Esophagus muscularis mucosa (tissue), 3 donors: ENCODE measurements at regions not wholly inside any gene's neighbourhood (a gene's known extent, or its start where the extent isn't known, plus 50 kb on each side); places are given as distances from the start of the nearest gene placed in this dataset.

Experiments used
- POLR2A ChIP-seq: fragments of 450-650 bp; IDR thresholded peaks from one replicate; pipeline ENCODE4 v1.6.1; 2017; ENCODE audit warnings: antibody characterized with exemption, moderate library complexity, mild to moderate bottlenecking, low read depth
- POLR2AphosphoS5 ChIP-seq, 2 donors: sonication (generic); formaldehyde crosslinking; IDR thresholded peaks; one replicate each; pipeline ENCODE4 v1.6.1; 2017; ENCODE audit warnings: antibody characterized with exemption in 2 of 2
- TF ChIP-seq, protein P1 (sequence below), 3 experiments: fragments of 200-600 bp in 2 of 3; fragments of 450-650 bp in 1 of 3; sonication (generic) in 2 of 3; IDR thresholded peaks; one replicate each; pipeline ENCODE4 v1.5.1; 2017 to 2019; ENCODE audit warnings: antibody characterized with exemption in 3 of 3, mild to moderate bottlenecking in 2 of 3, moderate library complexity in 1 of 3

DNA sequence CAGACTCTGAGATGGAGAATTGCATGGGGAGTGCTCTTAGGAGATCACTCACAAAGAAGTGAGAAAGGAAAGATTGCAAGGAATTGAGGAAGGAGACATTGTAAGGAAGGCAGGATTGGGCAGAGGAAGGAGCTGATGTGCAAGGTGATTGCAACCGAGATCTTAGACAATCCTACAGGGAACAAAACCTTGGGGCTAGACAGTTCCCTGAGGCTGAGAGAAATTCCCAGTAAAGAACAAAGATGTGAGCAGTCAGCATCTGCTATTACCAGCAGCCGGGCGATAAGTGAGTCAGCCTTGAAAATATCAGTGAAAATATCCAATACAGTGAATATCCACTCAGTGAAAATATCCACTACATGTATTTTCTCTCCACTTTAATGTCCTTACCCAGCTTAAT lies 143.6 kb upstream of the TBC1D5 start:
- no peak for TF ChIP-seq POLR2A
- no peak for TF ChIP-seq POLR2AphosphoS5 (IDR thresholded peaks at IDR 0.05)
- TF ChIP-seq, protein P1, sequence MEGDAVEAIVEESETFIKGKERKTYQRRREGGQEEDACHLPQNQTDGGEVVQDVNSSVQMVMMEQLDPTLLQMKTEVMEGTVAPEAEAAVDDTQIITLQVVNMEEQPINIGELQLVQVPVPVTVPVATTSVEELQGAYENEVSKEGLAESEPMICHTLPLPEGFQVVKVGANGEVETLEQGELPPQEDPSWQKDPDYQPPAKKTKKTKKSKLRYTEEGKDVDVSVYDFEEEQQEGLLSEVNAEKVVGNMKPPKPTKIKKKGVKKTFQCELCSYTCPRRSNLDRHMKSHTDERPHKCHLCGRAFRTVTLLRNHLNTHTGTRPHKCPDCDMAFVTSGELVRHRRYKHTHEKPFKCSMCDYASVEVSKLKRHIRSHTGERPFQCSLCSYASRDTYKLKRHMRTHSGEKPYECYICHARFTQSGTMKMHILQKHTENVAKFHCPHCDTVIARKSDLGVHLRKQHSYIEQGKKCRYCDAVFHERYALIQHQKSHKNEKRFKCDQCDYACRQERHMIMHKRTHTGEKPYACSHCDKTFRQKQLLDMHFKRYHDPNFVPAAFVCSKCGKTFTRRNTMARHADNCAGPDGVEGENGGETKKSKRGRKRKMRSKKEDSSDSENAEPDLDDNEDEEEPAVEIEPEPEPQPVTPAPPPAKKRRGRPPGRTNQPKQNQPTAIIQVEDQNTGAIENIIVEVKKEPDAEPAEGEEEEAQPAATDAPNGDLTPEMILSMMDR (IDR thresholded peaks at IDR 0.05), result no peak
